ENCODE measurements at regions not wholly inside any gene's neighbourhood (a gene's known extent, or its start where the extent isn't known, plus 50 kb on each side); places are given as distances from the start of the nearest gene placed in this dataset.
A peak's percentile ranks its signal among the peaks of the same experiment; 100 is the strongest.

- H3K4me3 ChIP-seq (replicated peaks in 1 of 2; ENCODE audit: low read depth in 2 of 2, low read length in 2 of 2) = no peak overlapping the region
- TF ChIP-seq CTCF (IDR thresholded peaks at IDR 0.05; ENCODE audit: low read depth, low read length) = no peak
- DNase-seq (ENCODE audit: low read depth in 2 of 2) = no peak
Measured at GRCh38 chr4:136737066-136737465, 795.2 kb downstream of the PCDH18 start.

GRCh38 chr4:136731025-136731424, 801.3 kb downstream of the PCDH18 start:
- no peak overlapping the region for H3K4me3 ChIP-seq (replicated peaks in 1 of 2; ENCODE audit: low read depth in 2 of 2, low read length in 2 of 2)
- no peak for TF ChIP-seq CTCF (IDR thresholded peaks at IDR 0.05; ENCODE audit: low read depth, low read length)
- peak in 1 of 2 donors; percentile 30 for DNase-seq (ENCODE audit: low read depth in 2 of 2)

GRCh38 chr4:136725286-136726081, 806.8 kb downstream of the PCDH18 start:
- H3K4me3 ChIP-seq (replicated peaks in 1 of 2; ENCODE audit: low read depth in 2 of 2, low read length in 2 of 2) = no peak overlapping the region
- peak in 1 of 2 donors; percentile 56 for DNase-seq (ENCODE audit: low read depth in 2 of 2)
- TF ChIP-seq CTCF (IDR thresholded peaks at IDR 0.05; ENCODE audit: low read depth, low read length) = no peak

GRCh38 chr4:136713140-136713539, 819.2 kb downstream of the PCDH18 start:
- peak overlapping the region in 1 of 2 donors; percentile 8 for H3K4me3 ChIP-seq (replicated peaks in 1 of 2; ENCODE audit: low read depth in 2 of 2, low read length in 2 of 2)
- DNase-seq (ENCODE audit: low read depth in 2 of 2) = peak; percentile 41 to 68
- peak; percentile 34 for TF ChIP-seq CTCF (IDR thresholded peaks at IDR 0.05; ENCODE audit: low read depth, low read length)

- no peak overlapping the region for H3K4me3 ChIP-seq (replicated peaks in 1 of 2; ENCODE audit: low read depth in 2 of 2, low read length in 2 of 2)
- DNase-seq (ENCODE audit: low read depth in 2 of 2) = no peak
- no peak for TF ChIP-seq CTCF (IDR thresholded peaks at IDR 0.05; ENCODE audit: low read depth, low read length)
Measured at GRCh38 chr4:136709897-136710296, 822.4 kb downstream of the PCDH18 start.

GRCh38 chr4:136706942-136707341, 825.4 kb downstream of the PCDH18 start:
- DNase-seq (ENCODE audit: low read depth in 2 of 2) = no peak
- TF ChIP-seq CTCF (IDR thresholded peaks at IDR 0.05; ENCODE audit: low read depth, low read length) = no peak
- no peak overlapping the region for H3K4me3 ChIP-seq (replicated peaks in 1 of 2; ENCODE audit: low read depth in 2 of 2, low read length in 2 of 2)

Data from cardiac fibroblast (primary cell).